Occipital lobe (tissue), 1 donor: ENCODE measurements at regions not wholly inside any gene's neighbourhood (a gene's known extent, or its start where the extent isn't known, plus 50 kb on each side); places are given as distances from the start of the nearest gene placed in this dataset.
A peak's percentile ranks its signal among the peaks of the same experiment; 100 is the strongest.
"Not testable (repeated sequence)": the region's sequence is repeated elsewhere in the genome, so short reads cannot be mapped to it uniquely, and the experiment has no call there.

Experiments used
- DNase-seq: peaks from one replicate; lab custom pipeline; 2025; lab: John Stamatoyannopoulos, UW

GRCh38 chr5:174542471-174542870 lies 181.9 kb upstream of the MSX2 start:
- no peak for DNase-seq

- no peak for DNase-seq
Observed at GRCh38 chr5:174545926-174546325, 178.5 kb upstream of the MSX2 start.

GRCh38 chr5:174547814-174548213 lies 176.6 kb upstream of the MSX2 start:
- DNase-seq: no peak

- DNase-seq: no peak
Observed at GRCh38 chr5:174549254-174549653, 175.1 kb upstream of the MSX2 start.

- no peak for DNase-seq
Observed at GRCh38 chr5:174550026-174550425, 174.4 kb upstream of the MSX2 start.

- DNase-seq: no peak
Observed at GRCh38 chr5:174552428-174552827, 172.0 kb upstream of the MSX2 start.

- no peak for DNase-seq
Observed at GRCh38 chr5:174553556-174553955, 170.8 kb upstream of the MSX2 start.

GRCh38 chr5:174555726-174556125 lies 168.7 kb upstream of the MSX2 start:
- no peak for DNase-seq

- no peak for DNase-seq
Observed at GRCh38 chr5:174556756-174557155, 167.6 kb upstream of the MSX2 start.

- no peak for DNase-seq
Observed at GRCh38 chr5:174558190-174558589, 166.2 kb upstream of the MSX2 start.

- DNase-seq: no peak
Observed at GRCh38 chr5:174559141-174559540, 165.2 kb upstream of the MSX2 start.

GRCh38 chr5:174559566-174560090 lies 164.8 kb upstream of the MSX2 start:
- DNase-seq: no peak

GRCh38 chr5:174560861-174561260 lies 163.5 kb upstream of the MSX2 start:
- DNase-seq: no peak

GRCh38 chr5:174563040-174563439 lies 161.3 kb upstream of the MSX2 start:
- DNase-seq: not testable (repeated sequence)

GRCh38 chr5:174563899-174564298 lies 160.5 kb upstream of the MSX2 start:
- DNase-seq: no peak

- DNase-seq: no peak
Observed at GRCh38 chr5:174567506-174568141, 156.8 kb upstream of the MSX2 start.

GRCh38 chr5:174570662-174571061 lies 153.7 kb upstream of the MSX2 start:
- no peak for DNase-seq

- DNase-seq: peak; percentile 42
Observed at GRCh38 chr5:174571662-174572397, 152.6 kb upstream of the MSX2 start.

- no peak for DNase-seq
Observed at GRCh38 chr5:174572591-174572990, 151.8 kb upstream of the MSX2 start.

GRCh38 chr5:174573221-174573994 lies 151.0 kb upstream of the MSX2 start:
- DNase-seq: no peak

- no peak for DNase-seq
Observed at GRCh38 chr5:174575043-174575442, 149.3 kb upstream of the MSX2 start.

GRCh38 chr5:174576042-174576441 lies 148.3 kb upstream of the MSX2 start:
- no peak for DNase-seq
